Right kidney (tissue), 1 donor: ENCODE measurements at regions not wholly inside any gene's neighbourhood (a gene's known extent, or its start where the extent isn't known, plus 50 kb on each side); places are given as distances from the start of the nearest gene placed in this dataset.
"Not testable (repeated sequence)": the region's sequence is repeated elsewhere in the genome, so short reads cannot be mapped to it uniquely, and the experiment has no call there.

Experiments
- DNase-seq: peaks from one replicate; pipeline ENCODE4 v3.0.0-alpha.2; 2016

- DNase-seq = no peak
Observed at GRCh38 chr3:102336130-102336529, 98.7 kb upstream of the ZPLD1 start.

- no peak for DNase-seq
Observed at GRCh38 chr3:102339671-102340070, 95.1 kb upstream of the ZPLD1 start.

- no peak for DNase-seq
Observed at GRCh38 chr3:102346897-102347296, 87.9 kb upstream of the ZPLD1 start.

- no peak for DNase-seq
Observed at GRCh38 chr3:102348904-102349303, 85.9 kb upstream of the ZPLD1 start.

GRCh38 chr3:102353148-102353547 is 81.7 kb upstream of the ZPLD1 start:
- DNase-seq = no peak

- no peak for DNase-seq
Observed at GRCh38 chr3:102353805-102354204, 81.0 kb upstream of the ZPLD1 start.

GRCh38 chr3:102354818-102355515 is 79.8 kb upstream of the ZPLD1 start:
- DNase-seq = no peak

GRCh38 chr3:102356506-102356905 is 78.3 kb upstream of the ZPLD1 start:
- no peak for DNase-seq

- not testable (repeated sequence) for DNase-seq
Observed at GRCh38 chr3:102357313-102357712, 77.5 kb upstream of the ZPLD1 start.

GRCh38 chr3:102360183-102360860 is 74.5 kb upstream of the ZPLD1 start:
- DNase-seq = no peak

- DNase-seq = no peak
Observed at GRCh38 chr3:102361101-102361500, 73.7 kb upstream of the ZPLD1 start.

- not testable (repeated sequence) for DNase-seq
Observed at GRCh38 chr3:102366116-102366515, 68.7 kb upstream of the ZPLD1 start.

- DNase-seq = no peak
Observed at GRCh38 chr3:102374863-102375634, 59.8 kb upstream of the ZPLD1 start.

- no peak for DNase-seq
Observed at GRCh38 chr3:102378216-102378615, 56.6 kb upstream of the ZPLD1 start.

- DNase-seq = not testable (repeated sequence)
Observed at GRCh38 chr3:102382201-102382600, 52.6 kb upstream of the ZPLD1 start.
